Heart left ventricle (tissue), 13 donors: ENCODE measurements at regions not wholly inside any gene's neighbourhood (a gene's known extent, or its start where the extent isn't known, plus 50 kb on each side); places are given as distances from the start of the nearest gene placed in this dataset.

Experiments
- CTCF ChIP-seq, 12 donors: fragments of 200-600 bp; sonication (generic) in 4 of 12; IDR thresholded peaks; one replicate each; pipeline versions ENCODE4 v1.5.0 to v1.8.0; 2018 to 2022; ENCODE audit warnings: antibody characterized with exemption in 12 of 12, mild to moderate bottlenecking in 5 of 12
- POLR2A ChIP-seq, 2 donors: fragments of 450-650 bp; IDR thresholded peaks; one replicate each; pipeline ENCODE4 v1.6.1; 2017; ENCODE audit warnings: antibody characterized with exemption in 2 of 2, mild to moderate bottlenecking in 2 of 2, moderate library complexity in 2 of 2
- donor health status: ischemic (EF 13 %, LVEDD 7.1; RV severe dilation, severe dysfunction).
- donor health status: DM: no; HTN: yes; CAD: no.
- donor health status: DM: no; HTN: no; CAD: no.
- donor health status: ischemic (EF 25% LVEDD 6.9; RV normal size, moderate dysfunction).
- donor health status: ischemic (EF 25% LVEDD 5.7; RV mildly dilated, moderate dysfunction).
- donor health status: ischemic (EF 35%, LVEDD 5.7; RV mildly dilated, moderate dysfunction).
- donor health status: nonischemic (EF 11% LVEDD 7.7; RV severe dilation, severe dysfunction).
- donor health status: DM: yes; HTN: yes; CAD: no.
- donor health status: PGD.
- donor health status: ischemic (EF 29% LVEDD 5.4; RV normal size, mild dysfunction).
- donor health status: nonischemic (EF 23%, LVEDD 6.1; RV moderate dilation, normal function).

GRCh38 chr14:45519766-45520165 is 266.8 kb upstream of the MIS18BP1 start:
- no peak for TF ChIP-seq CTCF (IDR thresholded peaks at IDR 0.05)
- TF ChIP-seq POLR2A (IDR thresholded peaks at IDR 0.05): no peak
